H1 (cell line): ENCODE measurements at regions not wholly inside any gene's neighbourhood (a gene's known extent, or its start where the extent isn't known, plus 50 kb on each side); places are given as distances from the start of the nearest gene placed in this dataset.
A peak's percentile ranks its signal among the peaks of the same experiment; 100 is the strongest.

ENCODE experiments used
- CTCF ChIA-PET: fragments of 300-600 bp; sonication (Branson Sonifier 250); formaldehyde crosslinking; loops from one replicate; lab custom pipeline; 2021; ENCODE audit not compliant: partially characterized antibody; lab: Charles Lee
- POLR2A ChIA-PET: fragments of 300-600 bp; sonication (Branson Sonifier 250); formaldehyde crosslinking; loops from one replicate; lab custom pipeline; 2021; ENCODE audit warnings: inconsistent platforms; ENCODE audit not compliant: partially characterized antibody; lab: Charles Lee
- DNase-seq, 2 experiments: peaks; one replicate each; pipeline versions ENCODE4 v3.0.0 to v3.0.0-alpha.2; 2010 to 2022; ENCODE audit warnings: low spot score in 2 of 2, low read depth in 1 of 2, mixed read lengths in 1 of 2
- FAIRE-seq: peaks from 2 replicates; lab custom pipeline; 2011; peaks lifted over from hg19 to GRCh38; lab: Jason Lieb, UNC
- H2AFZ ChIP-seq: 2 replicates; pipeline ENCODE4 v1.8.1; 2012; ENCODE audit warnings: low read length, inconsistent platforms
- H2AK5ac ChIP-seq: 2 replicates; pipeline ENCODE4 v1.6.1; 2013; ENCODE audit warnings: low read depth, low read length
- H2BK120ac ChIP-seq: replicated peaks from 2 replicates; pipeline ENCODE3; 2013; ENCODE audit warnings: low read depth, low read length, inconsistent platforms
- H2BK12ac ChIP-seq: 2 replicates; pipeline ENCODE4 v1.6.1; 2013; ENCODE audit warnings: low read depth, low read length
- H2BK15ac ChIP-seq: 2 replicates; pipeline ENCODE4 v1.6.1; 2013; ENCODE audit warnings: low read length
- H2BK20ac ChIP-seq: 2 replicates; pipeline ENCODE4 v1.6.1; 2013; ENCODE audit warnings: low read length
- H2BK5ac ChIP-seq: 2 replicates; pipeline ENCODE4 v1.6.1; 2013; ENCODE audit warnings: low read depth, low read length
- H3K14ac ChIP-seq: 2 replicates; pipeline ENCODE4 v1.6.1; 2013; ENCODE audit warnings: inconsistent platforms; ENCODE audit not compliant: insufficient read length
- H3K18ac ChIP-seq: 2 replicates; pipeline ENCODE4 v1.6.1; 2013; ENCODE audit warnings: low read length; ENCODE audit errors: extremely low read depth
- H3K23ac ChIP-seq: 2 replicates; pipeline ENCODE4 v1.6.1; 2013; ENCODE audit warnings: inconsistent platforms; ENCODE audit not compliant: insufficient read length
- H3K23me2 ChIP-seq: 2 replicates; pipeline ENCODE4 v1.6.1; 2013; ENCODE audit warnings: low read depth, low read length
- H3K27ac ChIP-seq: 2 replicates; pipeline ENCODE4 v1.6.1; 2011; ENCODE audit warnings: low read depth, low read length, inconsistent platforms
- H3K27me3 ChIP-seq, 4 experiments: replicated peaks in 1 of 4; 1 replicate in 1 of 4; 2 replicates in 3 of 4; pipeline versions ENCODE4 v1.6.1 to v1.8.1; 2011 to 2013; ENCODE audit warnings: low read length in 3 of 4, mild to moderate bottlenecking in 3 of 4, inconsistent platforms in 2 of 4, mixed read lengths in 2 of 4, moderate library complexity in 1 of 4; ENCODE audit not compliant: control insufficient read depth in 3 of 4, insufficient read depth in 3 of 4; ENCODE audit errors: extremely low read depth in 1 of 4
- H3K36me3 ChIP-seq, 4 experiments: 2 replicates each; pipeline versions ENCODE4 v1.6.1 to v1.8.1; 2011 to 2013; ENCODE audit warnings: mild to moderate bottlenecking in 4 of 4, low read length in 3 of 4, moderate library complexity in 2 of 4, control low read depth in 1 of 4, inconsistent platforms in 1 of 4; ENCODE audit not compliant: insufficient read depth in 4 of 4, control insufficient read depth in 2 of 4
- H3K4ac ChIP-seq: replicated peaks from 2 replicates; pipeline ENCODE3; 2013; ENCODE audit warnings: low read length, low read depth, mixed read lengths, inconsistent platforms; ENCODE audit not compliant: insufficient read length
- H3K4me1 ChIP-seq, 4 experiments: replicated peaks in 1 of 4; 1 replicate in 1 of 4; 2 replicates in 3 of 4; pipeline versions ENCODE4 v1.6.1 to v1.8.1; 2011 to 2013; ENCODE audit warnings: low read length in 3 of 4, inconsistent platforms in 2 of 4, mixed read lengths in 1 of 4; ENCODE audit not compliant: insufficient read depth in 4 of 4, control insufficient read depth in 3 of 4
- H3K4me2 ChIP-seq, 2 experiments: 2 replicates each; pipeline versions ENCODE4 v1.6.1 to v1.8.1; 2011 to 2013; ENCODE audit warnings: low read depth in 2 of 2, low read length in 2 of 2, control low read depth in 1 of 2, inconsistent platforms in 1 of 2, mild to moderate bottlenecking in 1 of 2; ENCODE audit not compliant: insufficient read depth in 1 of 2
- H3K4me3 ChIP-seq, 4 experiments: fragments of 200-600, 300-600 bp in 1 of 4; sonication (generic), shearing (Covaris generic), sonication (Bioruptor Twin) in 1 of 4; 2 replicates each; pipeline versions ENCODE4 v1.5.1 to v1.8.1; 2011 to 2016; ENCODE audit warnings: low read length in 4 of 4, low read depth in 3 of 4, control low read depth in 2 of 4, inconsistent platforms in 2 of 4, mild to moderate bottlenecking in 2 of 4, mixed read lengths in 1 of 4, moderate library complexity in 1 of 4; ENCODE audit not compliant: insufficient read depth in 2 of 4; ENCODE audit errors: extremely low read depth in 1 of 4
- H3K56ac ChIP-seq: replicated peaks from 2 replicates; pipeline ENCODE3; 2013; ENCODE audit warnings: low read depth, mild to moderate bottlenecking, mixed read lengths, low read length, inconsistent platforms; ENCODE audit not compliant: insufficient read length
- H3K79me1 ChIP-seq: 2 replicates; pipeline ENCODE4 v1.6.1; 2013; ENCODE audit warnings: low read depth, low read length, control low read depth
- H3K79me2 ChIP-seq, 2 experiments: 2 replicates each; pipeline versions ENCODE4 v1.6.1 to v1.8.1; 2012 to 2013; ENCODE audit warnings: low read length in 2 of 2, mild to moderate bottlenecking in 2 of 2, inconsistent platforms in 1 of 2; ENCODE audit not compliant: insufficient read depth in 2 of 2, control insufficient read depth in 1 of 2
- H3K9ac ChIP-seq, 4 experiments: replicated peaks in 1 of 4; 1 replicate in 1 of 4; 2 replicates in 3 of 4; pipeline versions ENCODE4 v1.6.1 to v1.8.1; 2011 to 2013; ENCODE audit warnings: low read depth in 3 of 4, low read length in 3 of 4, control low read depth in 2 of 4, mild to moderate bottlenecking in 2 of 4, moderate library complexity in 2 of 4, inconsistent platforms in 1 of 4; ENCODE audit errors: extremely low read depth in 1 of 4
- H3K9me3 ChIP-seq, 2 experiments: 2 replicates each; pipeline versions ENCODE4 v1.6.1 to v1.8.1; 2012 to 2013; ENCODE audit warnings: mild to moderate bottlenecking in 2 of 2, moderate library complexity in 2 of 2, control low read depth in 1 of 2, inconsistent platforms in 1 of 2, low read depth in 1 of 2, low read length in 1 of 2, mixed read lengths in 1 of 2; ENCODE audit not compliant: insufficient read depth in 2 of 2
- H4K20me1 ChIP-seq, 2 experiments: replicated peaks in 1 of 2; 2 replicates each; pipeline versions ENCODE3 to v1.8.1; 2011 to 2013; ENCODE audit warnings: inconsistent platforms in 2 of 2, low read length in 2 of 2, mild to moderate bottlenecking in 1 of 2; ENCODE audit not compliant: insufficient read depth in 2 of 2, control insufficient read depth in 1 of 2
- H4K5ac ChIP-seq: 2 replicates; pipeline ENCODE4 v1.6.1; 2013; ENCODE audit warnings: low read length, low read depth, mixed read lengths, inconsistent platforms; ENCODE audit not compliant: insufficient read length
- H4K8ac ChIP-seq: 2 replicates; pipeline ENCODE4 v1.8.0; 2013; ENCODE audit warnings: mild to moderate bottlenecking, moderate library complexity, low read length, inconsistent platforms; ENCODE audit not compliant: insufficient read depth; ENCODE audit errors: extremely low read depth
- H4K91ac ChIP-seq: replicated peaks from 2 replicates; pipeline ENCODE3; 2013; ENCODE audit warnings: low read length, mixed read lengths, inconsistent platforms; ENCODE audit not compliant: insufficient read length
- POLR2A ChIP-seq, 2 experiments: IDR thresholded peaks; 1 replicate in 1 of 2; 2 replicates in 1 of 2; pipeline ENCODE4 v1.6.1; 2011; ENCODE audit warnings: low read depth in 2 of 2, low read length in 2 of 2, mild to moderate bottlenecking in 2 of 2; ENCODE audit errors: control extremely low read depth in 1 of 2
- ZNF274 ChIP-seq: IDR thresholded peaks from 2 replicates; pipeline ENCODE4 v1.7.0; 2012; ENCODE audit warnings: low read length, borderline replicate concordance; ENCODE audit errors: extremely low read depth
- WGBS, 2 experiments: shearing (Covaris generic) in 1 of 2; methylation state at CpG; one replicate each; pipeline versions ENCODE4 v1.1.6 to v1.1.7; 2013 to 2015; ENCODE audit warnings: low lambda C conversion rate in 2 of 2, mixed read lengths in 2 of 2, inconsistent platforms in 1 of 2, low coverage in 1 of 2, missing lambda C conversion rate in 1 of 2; ENCODE audit not compliant: insufficient replicate concordance in 2 of 2, insufficient coverage in 1 of 2, insufficient read length in 1 of 2; ENCODE audit errors: extremely low coverage in 1 of 2, missing lambda C conversion rate in 1 of 2; 5-methylcytosine and 5-hydroxymethylcytosine counted together
- TF ChIP-seq, protein P1 (sequence below): IDR thresholded peaks from 2 replicates; pipeline ENCODE4 v1.6.1; 2012; ENCODE audit warnings: low read length, inconsistent platforms

DNA sequence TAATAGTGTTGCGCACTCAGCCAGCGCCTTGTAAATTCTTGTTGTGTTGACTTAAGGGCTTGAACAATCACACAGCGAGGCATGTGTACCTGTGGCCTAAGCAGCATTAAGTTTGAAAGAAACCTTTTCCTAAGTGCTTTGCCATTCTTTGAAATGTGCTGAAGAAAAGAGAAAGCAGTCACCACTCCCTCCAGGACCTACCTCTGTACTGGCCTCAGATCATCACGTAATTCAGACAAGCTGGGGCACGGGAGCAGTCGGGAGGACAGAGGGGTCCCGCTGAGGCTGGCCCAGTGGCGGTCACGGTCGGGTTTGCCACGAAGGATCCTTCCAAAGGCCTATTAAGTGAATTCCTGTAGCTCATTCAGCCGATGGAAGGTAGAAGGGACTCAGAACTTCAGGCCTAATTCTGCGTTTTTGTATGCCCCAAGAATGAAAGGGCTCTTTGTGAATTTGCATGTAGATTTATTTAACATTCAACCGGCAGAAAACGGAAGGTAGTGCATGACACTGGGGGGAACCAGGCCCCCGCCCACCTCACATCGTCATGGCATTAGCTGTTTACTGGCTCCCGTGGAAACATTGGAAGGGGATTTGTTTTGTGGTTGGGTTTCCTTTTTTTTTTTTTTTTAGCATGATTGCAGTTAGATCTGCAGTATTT is 106.3 kb downstream of the TRAPPC11 start:
- Histone ChIP-seq H3K4me3 (no peak overlapping the region), H2BK5ac (no peak overlapping the region), H3K4me2 (no peak overlapping the region), H3K23me2 (no peaks in the 10 kb centered on the region), H2BK120ac (no peak overlapping the region), H4K91ac (no peak overlapping the region), H3K79me2 (no peaks in the 10 kb centered on the region), H2AK5ac (no peak overlapping the region), H4K20me1 (no peaks in the 10 kb centered on the region), H3K9me3 (no peaks in the 10 kb centered on the region), H3K27me3 (no peaks in the 10 kb centered on the region), H3K4ac (no peak overlapping the region), H3K23ac (no peak overlapping the region), H3K18ac (peak overlapping the region; percentile 9; the same call in 1 of the 2 replicates), H2AFZ (peak overlapping the region; percentile 49; the same call in 1 of the 2 replicates), H2BK20ac (0 out of 2 replicates have a peak overlapping the region, but pooled peaks have one; percentile 53), H2BK15ac (no peak overlapping the region), H3K27ac (no peak overlapping the region), H3K9ac (no peak overlapping the region), H4K5ac (no peak overlapping the region), H4K8ac (no peak overlapping the region), H3K14ac (no peak overlapping the region)
- FAIRE-seq (no peak), DNase-seq (no peak)
- 78% methylated on average over 18 of the region's 18 CpGs; no CpG with 5 or more reads in 1 of the 2 experiments for WGBS, 2 experiments
- ChIA-PET CTCF (interaction anchor here (1.1 kb wide), 1 partner anchor 399 kb away, joined by 3 read pairs; no protein-coding TSS in a partner anchor), POLR2A (no interaction called here)
- no peak for TF ChIP-seq ZNF274
- no peak for TF ChIP-seq POLR2A (IDR thresholded peaks at IDR 0.05; ENCODE audit: control extremely low read depth in 1 of 2, low read depth in 2 of 2, low read length in 2 of 2)
- TF ChIP-seq, protein P1, sequence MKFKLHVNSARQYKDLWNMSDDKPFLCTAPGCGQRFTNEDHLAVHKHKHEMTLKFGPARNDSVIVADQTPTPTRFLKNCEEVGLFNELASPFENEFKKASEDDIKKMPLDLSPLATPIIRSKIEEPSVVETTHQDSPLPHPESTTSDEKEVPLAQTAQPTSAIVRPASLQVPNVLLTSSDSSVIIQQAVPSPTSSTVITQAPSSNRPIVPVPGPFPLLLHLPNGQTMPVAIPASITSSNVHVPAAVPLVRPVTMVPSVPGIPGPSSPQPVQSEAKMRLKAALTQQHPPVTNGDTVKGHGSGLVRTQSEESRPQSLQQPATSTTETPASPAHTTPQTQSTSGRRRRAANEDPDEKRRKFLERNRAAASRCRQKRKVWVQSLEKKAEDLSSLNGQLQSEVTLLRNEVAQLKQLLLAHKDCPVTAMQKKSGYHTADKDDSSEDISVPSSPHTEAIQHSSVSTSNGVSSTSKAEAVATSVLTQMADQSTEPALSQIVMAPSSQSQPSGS: no peak
- TF ChIP-seq, all 59 proteins: peak for 0
- no peaks in the 10 kb centered on the region for H3K36me3 ChIP-seq
- peaks cover 0 to 3% (median 0%) of the 10 kb centered on the region in 4 experiments; a peak in 3 of 7 replicates for H3K4me1 ChIP-seq
- no peak overlapping the region for H3K56ac ChIP-seq
- no peak overlapping the region for H2BK12ac ChIP-seq
- H3K79me1 ChIP-seq: no peaks in the 10 kb centered on the region
